ENCODE measurements at regions not wholly inside any gene's neighbourhood (a gene's known extent, or its start where the extent isn't known, plus 50 kb on each side); places are given as distances from the start of the nearest gene placed in this dataset.

DNA sequence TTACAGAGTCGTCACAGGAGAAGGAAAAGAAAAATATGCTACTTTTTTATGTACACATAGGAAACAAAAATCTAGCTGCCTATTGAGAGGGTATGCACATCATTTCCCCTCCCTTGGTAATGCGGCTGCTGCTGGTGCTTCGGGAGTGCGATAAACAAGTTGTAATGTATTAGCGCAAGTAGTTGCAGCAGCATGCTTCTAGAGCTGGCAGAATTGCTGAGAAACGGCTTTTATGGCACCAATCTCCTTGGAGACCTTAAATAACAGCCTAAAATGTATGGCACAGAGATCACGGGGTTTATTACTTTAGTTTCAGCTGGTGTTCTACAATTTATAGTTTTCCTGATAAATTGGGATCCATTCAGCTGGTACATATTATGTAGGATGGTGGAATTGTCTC is 447.6 kb upstream of the TMPO start:
- TF ChIP-seq, protein P1, sequence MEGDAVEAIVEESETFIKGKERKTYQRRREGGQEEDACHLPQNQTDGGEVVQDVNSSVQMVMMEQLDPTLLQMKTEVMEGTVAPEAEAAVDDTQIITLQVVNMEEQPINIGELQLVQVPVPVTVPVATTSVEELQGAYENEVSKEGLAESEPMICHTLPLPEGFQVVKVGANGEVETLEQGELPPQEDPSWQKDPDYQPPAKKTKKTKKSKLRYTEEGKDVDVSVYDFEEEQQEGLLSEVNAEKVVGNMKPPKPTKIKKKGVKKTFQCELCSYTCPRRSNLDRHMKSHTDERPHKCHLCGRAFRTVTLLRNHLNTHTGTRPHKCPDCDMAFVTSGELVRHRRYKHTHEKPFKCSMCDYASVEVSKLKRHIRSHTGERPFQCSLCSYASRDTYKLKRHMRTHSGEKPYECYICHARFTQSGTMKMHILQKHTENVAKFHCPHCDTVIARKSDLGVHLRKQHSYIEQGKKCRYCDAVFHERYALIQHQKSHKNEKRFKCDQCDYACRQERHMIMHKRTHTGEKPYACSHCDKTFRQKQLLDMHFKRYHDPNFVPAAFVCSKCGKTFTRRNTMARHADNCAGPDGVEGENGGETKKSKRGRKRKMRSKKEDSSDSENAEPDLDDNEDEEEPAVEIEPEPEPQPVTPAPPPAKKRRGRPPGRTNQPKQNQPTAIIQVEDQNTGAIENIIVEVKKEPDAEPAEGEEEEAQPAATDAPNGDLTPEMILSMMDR (IDR thresholded peaks at IDR 0.05): no peak
- TF ChIP-seq POLR2A (IDR thresholded peaks at IDR 0.05): no peak

Measured in adrenal gland (tissue), 5 donors.